H1 (cell line): ENCODE measurements at regions not wholly inside any gene's neighbourhood (a gene's known extent, or its start where the extent isn't known, plus 50 kb on each side); places are given as distances from the start of the nearest gene placed in this dataset.

Experiments used
- CTCF ChIA-PET: fragments of 300-600 bp; sonication (Branson Sonifier 250); formaldehyde crosslinking; loops from one replicate; lab custom pipeline; 2021; ENCODE audit not compliant: partially characterized antibody; lab: Charles Lee
- POLR2A ChIA-PET: fragments of 300-600 bp; sonication (Branson Sonifier 250); formaldehyde crosslinking; loops from one replicate; lab custom pipeline; 2021; ENCODE audit warnings: inconsistent platforms; ENCODE audit not compliant: partially characterized antibody; lab: Charles Lee
- DNase-seq, 2 experiments: peaks; one replicate each; pipeline versions ENCODE4 v3.0.0 to v3.0.0-alpha.2; 2010 to 2022; ENCODE audit warnings: low spot score in 2 of 2, low read depth in 1 of 2, mixed read lengths in 1 of 2
- FAIRE-seq: peaks from 2 replicates; lab custom pipeline; 2011; peaks lifted over from hg19 to GRCh38; lab: Jason Lieb, UNC
- H2AFZ ChIP-seq: 2 replicates; pipeline ENCODE4 v1.8.1; 2012; ENCODE audit warnings: low read length, inconsistent platforms
- H2AK5ac ChIP-seq: 2 replicates; pipeline ENCODE4 v1.6.1; 2013; ENCODE audit warnings: low read depth, low read length
- H2BK120ac ChIP-seq: replicated peaks from 2 replicates; pipeline ENCODE3; 2013; ENCODE audit warnings: low read depth, low read length, inconsistent platforms
- H2BK12ac ChIP-seq: 2 replicates; pipeline ENCODE4 v1.6.1; 2013; ENCODE audit warnings: low read depth, low read length
- H2BK15ac ChIP-seq: 2 replicates; pipeline ENCODE4 v1.6.1; 2013; ENCODE audit warnings: low read length
- H2BK20ac ChIP-seq: 2 replicates; pipeline ENCODE4 v1.6.1; 2013; ENCODE audit warnings: low read length
- H2BK5ac ChIP-seq: 2 replicates; pipeline ENCODE4 v1.6.1; 2013; ENCODE audit warnings: low read depth, low read length
- H3K14ac ChIP-seq: 2 replicates; pipeline ENCODE4 v1.6.1; 2013; ENCODE audit warnings: inconsistent platforms; ENCODE audit not compliant: insufficient read length
- H3K18ac ChIP-seq: 2 replicates; pipeline ENCODE4 v1.6.1; 2013; ENCODE audit warnings: low read length; ENCODE audit errors: extremely low read depth
- H3K23ac ChIP-seq: 2 replicates; pipeline ENCODE4 v1.6.1; 2013; ENCODE audit warnings: inconsistent platforms; ENCODE audit not compliant: insufficient read length
- H3K23me2 ChIP-seq: 2 replicates; pipeline ENCODE4 v1.6.1; 2013; ENCODE audit warnings: low read depth, low read length
- H3K27ac ChIP-seq: 2 replicates; pipeline ENCODE4 v1.6.1; 2011; ENCODE audit warnings: low read depth, low read length, inconsistent platforms
- H3K27me3 ChIP-seq, 4 experiments: replicated peaks in 1 of 4; 1 replicate in 1 of 4; 2 replicates in 3 of 4; pipeline versions ENCODE4 v1.6.1 to v1.8.1; 2011 to 2013; ENCODE audit warnings: low read length in 3 of 4, mild to moderate bottlenecking in 3 of 4, inconsistent platforms in 2 of 4, mixed read lengths in 2 of 4, moderate library complexity in 1 of 4; ENCODE audit not compliant: control insufficient read depth in 3 of 4, insufficient read depth in 3 of 4; ENCODE audit errors: extremely low read depth in 1 of 4
- H3K36me3 ChIP-seq, 4 experiments: 2 replicates each; pipeline versions ENCODE4 v1.6.1 to v1.8.1; 2011 to 2013; ENCODE audit warnings: mild to moderate bottlenecking in 4 of 4, low read length in 3 of 4, moderate library complexity in 2 of 4, control low read depth in 1 of 4, inconsistent platforms in 1 of 4; ENCODE audit not compliant: insufficient read depth in 4 of 4, control insufficient read depth in 2 of 4
- H3K4ac ChIP-seq: replicated peaks from 2 replicates; pipeline ENCODE3; 2013; ENCODE audit warnings: low read length, low read depth, mixed read lengths, inconsistent platforms; ENCODE audit not compliant: insufficient read length
- H3K4me1 ChIP-seq, 4 experiments: replicated peaks in 1 of 4; 1 replicate in 1 of 4; 2 replicates in 3 of 4; pipeline versions ENCODE4 v1.6.1 to v1.8.1; 2011 to 2013; ENCODE audit warnings: low read length in 3 of 4, inconsistent platforms in 2 of 4, mixed read lengths in 1 of 4; ENCODE audit not compliant: insufficient read depth in 4 of 4, control insufficient read depth in 3 of 4
- H3K4me2 ChIP-seq, 2 experiments: 2 replicates each; pipeline versions ENCODE4 v1.6.1 to v1.8.1; 2011 to 2013; ENCODE audit warnings: low read depth in 2 of 2, low read length in 2 of 2, control low read depth in 1 of 2, inconsistent platforms in 1 of 2, mild to moderate bottlenecking in 1 of 2; ENCODE audit not compliant: insufficient read depth in 1 of 2
- H3K4me3 ChIP-seq, 4 experiments: fragments of 200-600, 300-600 bp in 1 of 4; sonication (generic), shearing (Covaris generic), sonication (Bioruptor Twin) in 1 of 4; 2 replicates each; pipeline versions ENCODE4 v1.5.1 to v1.8.1; 2011 to 2016; ENCODE audit warnings: low read length in 4 of 4, low read depth in 3 of 4, control low read depth in 2 of 4, inconsistent platforms in 2 of 4, mild to moderate bottlenecking in 2 of 4, mixed read lengths in 1 of 4, moderate library complexity in 1 of 4; ENCODE audit not compliant: insufficient read depth in 2 of 4; ENCODE audit errors: extremely low read depth in 1 of 4
- H3K56ac ChIP-seq: replicated peaks from 2 replicates; pipeline ENCODE3; 2013; ENCODE audit warnings: low read depth, mild to moderate bottlenecking, mixed read lengths, low read length, inconsistent platforms; ENCODE audit not compliant: insufficient read length
- H3K79me1 ChIP-seq: 2 replicates; pipeline ENCODE4 v1.6.1; 2013; ENCODE audit warnings: low read depth, low read length, control low read depth
- H3K79me2 ChIP-seq, 2 experiments: 2 replicates each; pipeline versions ENCODE4 v1.6.1 to v1.8.1; 2012 to 2013; ENCODE audit warnings: low read length in 2 of 2, mild to moderate bottlenecking in 2 of 2, inconsistent platforms in 1 of 2; ENCODE audit not compliant: insufficient read depth in 2 of 2, control insufficient read depth in 1 of 2
- H3K9ac ChIP-seq, 4 experiments: replicated peaks in 1 of 4; 1 replicate in 1 of 4; 2 replicates in 3 of 4; pipeline versions ENCODE4 v1.6.1 to v1.8.1; 2011 to 2013; ENCODE audit warnings: low read depth in 3 of 4, low read length in 3 of 4, control low read depth in 2 of 4, mild to moderate bottlenecking in 2 of 4, moderate library complexity in 2 of 4, inconsistent platforms in 1 of 4; ENCODE audit errors: extremely low read depth in 1 of 4
- H3K9me3 ChIP-seq, 2 experiments: 2 replicates each; pipeline versions ENCODE4 v1.6.1 to v1.8.1; 2012 to 2013; ENCODE audit warnings: mild to moderate bottlenecking in 2 of 2, moderate library complexity in 2 of 2, control low read depth in 1 of 2, inconsistent platforms in 1 of 2, low read depth in 1 of 2, low read length in 1 of 2, mixed read lengths in 1 of 2; ENCODE audit not compliant: insufficient read depth in 2 of 2
- H4K20me1 ChIP-seq, 2 experiments: replicated peaks in 1 of 2; 2 replicates each; pipeline versions ENCODE3 to v1.8.1; 2011 to 2013; ENCODE audit warnings: inconsistent platforms in 2 of 2, low read length in 2 of 2, mild to moderate bottlenecking in 1 of 2; ENCODE audit not compliant: insufficient read depth in 2 of 2, control insufficient read depth in 1 of 2
- H4K5ac ChIP-seq: 2 replicates; pipeline ENCODE4 v1.6.1; 2013; ENCODE audit warnings: low read length, low read depth, mixed read lengths, inconsistent platforms; ENCODE audit not compliant: insufficient read length
- H4K8ac ChIP-seq: 2 replicates; pipeline ENCODE4 v1.8.0; 2013; ENCODE audit warnings: mild to moderate bottlenecking, moderate library complexity, low read length, inconsistent platforms; ENCODE audit not compliant: insufficient read depth; ENCODE audit errors: extremely low read depth
- H4K91ac ChIP-seq: replicated peaks from 2 replicates; pipeline ENCODE3; 2013; ENCODE audit warnings: low read length, mixed read lengths, inconsistent platforms; ENCODE audit not compliant: insufficient read length
- KDM1A ChIP-seq: fragments of 200-600, 300-600 bp; sonication (generic); IDR thresholded peaks from 2 replicates; pipeline ENCODE4 v1.7.1; 2016; ENCODE audit warnings: mild to moderate bottlenecking, low read length, borderline replicate concordance
- RXRA ChIP-seq: IDR thresholded peaks from 2 replicates; pipeline ENCODE4 v1.6.1; 2011; ENCODE audit warnings: low read depth, mild to moderate bottlenecking, low read length, moderate library complexity; ENCODE audit not compliant: insufficient read depth
- SUZ12 ChIP-seq: fragments of 200-600 bp; sonication (generic); IDR thresholded peaks from 2 replicates; pipeline ENCODE4 v1.6.1; 2012; ENCODE audit warnings: mild to moderate bottlenecking, inconsistent platforms, low read length, moderate library complexity, mixed read lengths
- TEAD4 ChIP-seq: IDR thresholded peaks from 2 replicates; pipeline ENCODE4 v1.6.1; 2012; ENCODE audit warnings: low read depth, low read length, inconsistent platforms, mixed read lengths
- WGBS, 2 experiments: shearing (Covaris generic) in 1 of 2; methylation state at CpG; one replicate each; pipeline versions ENCODE4 v1.1.6 to v1.1.7; 2013 to 2015; ENCODE audit warnings: low lambda C conversion rate in 2 of 2, mixed read lengths in 2 of 2, inconsistent platforms in 1 of 2, low coverage in 1 of 2, missing lambda C conversion rate in 1 of 2; ENCODE audit not compliant: insufficient replicate concordance in 2 of 2, insufficient coverage in 1 of 2, insufficient read length in 1 of 2; ENCODE audit errors: extremely low coverage in 1 of 2, missing lambda C conversion rate in 1 of 2; 5-methylcytosine and 5-hydroxymethylcytosine counted together
- TF ChIP-seq, protein P1 (sequence below): IDR thresholded peaks from 2 replicates; pipeline ENCODE4 v1.6.1; 2011; ENCODE audit warnings: low read length, improper control_type of control experiment

DNA sequence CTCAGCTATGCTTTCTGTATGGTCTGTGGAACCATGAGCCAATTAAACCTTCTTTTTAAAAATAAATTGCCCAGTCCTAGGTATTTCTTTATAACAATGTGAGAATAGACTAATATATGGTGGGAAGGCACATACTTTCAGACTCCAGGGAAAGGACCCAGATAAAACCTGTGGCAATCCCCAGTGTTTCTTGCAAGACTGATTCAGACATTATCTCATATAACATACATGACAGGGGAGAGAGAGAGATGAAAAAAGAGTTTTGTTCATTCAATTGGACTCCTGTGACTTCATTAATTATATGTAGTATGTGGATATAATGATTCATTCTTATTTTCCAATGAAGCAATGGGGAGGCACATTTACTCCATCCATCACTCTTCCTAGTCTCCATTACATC lies 291.4 kb upstream of the PRKX start (continued):
- TF ChIP-seq TEAD4, result no peak

- WGBS, 2 experiments, result 80% methylated on average over 1 of the region's 1 CpG; no CpG with 5 or more reads in 1 of the 2 experiments
- H2BK20ac ChIP-seq, result no peak overlapping the region
- H4K20me1 ChIP-seq, result no peaks in the 10 kb centered on the region
- H3K27ac ChIP-seq, result no peak overlapping the region
- H3K4me3 ChIP-seq, result no peak overlapping the region
- ChIA-PET CTCF (interaction anchor here (0.6 kb wide), 1 partner anchor 31 kb away, joined by 3 read pairs; no protein-coding TSS in a partner anchor), POLR2A (no interaction called here)
- H3K27me3 ChIP-seq, result no peaks in the 10 kb centered on the region
- no peak for FAIRE-seq
- DNase-seq, result no peak
- no peaks in the 10 kb centered on the region for H3K9me3 ChIP-seq
- H3K79me2 ChIP-seq, result no peaks in the 10 kb centered on the region
- H3K9ac ChIP-seq, result no peak overlapping the region
- H3K4me1 ChIP-seq, result no peaks in the 10 kb centered on the region
- no peak overlapping the region for H4K8ac ChIP-seq
- no peak overlapping the region for H3K18ac ChIP-seq
- no peak overlapping the region for H4K91ac ChIP-seq
- H3K4me2 ChIP-seq, result no peak overlapping the region
- no peak for TF ChIP-seq SUZ12
- TF ChIP-seq RXRA, result no peak
- no peak for TF ChIP-seq KDM1A
- TF ChIP-seq, protein P1, sequence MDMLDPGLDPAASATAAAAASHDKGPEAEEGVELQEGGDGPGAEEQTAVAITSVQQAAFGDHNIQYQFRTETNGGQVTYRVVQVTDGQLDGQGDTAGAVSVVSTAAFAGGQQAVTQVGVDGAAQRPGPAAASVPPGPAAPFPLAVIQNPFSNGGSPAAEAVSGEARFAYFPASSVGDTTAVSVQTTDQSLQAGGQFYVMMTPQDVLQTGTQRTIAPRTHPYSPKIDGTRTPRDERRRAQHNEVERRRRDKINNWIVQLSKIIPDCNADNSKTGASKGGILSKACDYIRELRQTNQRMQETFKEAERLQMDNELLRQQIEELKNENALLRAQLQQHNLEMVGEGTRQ, result no peak
- no peaks in the 10 kb centered on the region for H3K79me1 ChIP-seq
- H3K23me2 ChIP-seq, result no peaks in the 10 kb centered on the region
- H2BK15ac ChIP-seq, result no peak overlapping the region
- H3K23ac ChIP-seq, result no peak overlapping the region
- no peak overlapping the region for H2AK5ac ChIP-seq
- no peaks in the 10 kb centered on the region for H3K36me3 ChIP-seq
- H2AFZ ChIP-seq, result no peak overlapping the region
- H3K14ac ChIP-seq, result no peak overlapping the region
- no peak overlapping the region for H2BK12ac ChIP-seq
- no peak overlapping the region for H4K5ac ChIP-seq
- H2BK5ac ChIP-seq, result no peak overlapping the region
- H3K56ac ChIP-seq, result no peak overlapping the region
- H3K4ac ChIP-seq, result no peak overlapping the region
- H2BK120ac ChIP-seq, result no peak overlapping the region
Observed at GRCh38 chrX:3994315-3994714, 280.9 kb upstream of the PRKX start.
